ENCODE measurements at regions not wholly inside any gene's neighbourhood (a gene's known extent, or its start where the extent isn't known, plus 50 kb on each side); places are given as distances from the start of the nearest gene placed in this dataset.
"Not testable (repeated sequence)": the region's sequence is repeated elsewhere in the genome, so short reads cannot be mapped to it uniquely, and the experiment has no call there.

DNA sequence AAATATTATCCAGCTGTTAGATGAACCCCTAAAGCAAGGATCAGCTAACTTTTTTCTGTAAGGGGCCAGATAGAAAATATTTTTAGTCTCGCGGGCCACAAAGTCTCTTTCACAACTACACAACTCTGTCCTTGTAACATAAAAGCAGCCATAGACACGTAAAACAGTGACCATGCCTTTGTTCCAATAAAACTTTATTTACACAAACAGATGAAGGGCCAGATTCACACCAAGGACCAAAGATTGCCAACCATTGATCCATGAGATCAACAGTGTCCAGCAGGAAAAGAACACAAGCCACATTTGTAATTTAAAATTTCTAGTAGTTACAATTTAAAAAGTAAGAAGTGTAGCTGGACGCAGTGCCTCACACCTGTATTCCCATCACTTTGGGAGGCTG, 109.7 kb downstream of the PHETA1 start:
- FAIRE-seq, result no peak
- RAD21 ChIA-PET (ENCODE audit: unreplicated experiment), result no interaction called here
- SMC1A ChIA-PET (ENCODE audit: uncharacterized antibody, unreplicated experiment), result no interaction called here
- no TSS peak for BruUV-seq (replicated peaks)
- Histone ChIP-seq H3K9me3 (replicated peaks; ENCODE audit: control insufficient read depth, insufficient read depth, low read length) (no peaks in the 10 kb centered on the region), H3K27me3 (replicated peaks in 1 of 2; ENCODE audit: control insufficient read depth in 2 of 2, insufficient read depth in 2 of 2, low read length in 1 of 2) (no peaks in the 10 kb centered on the region), H3K79me2 (ENCODE audit: control insufficient read depth, insufficient read depth, low read length) (no peaks in the 10 kb centered on the region), H2AFZ (ENCODE audit: control insufficient read depth, low read depth, low read length) (no peak overlapping the region), H3K4me3 (no peak overlapping the region), H3K4me1 (ENCODE audit: control insufficient read depth, insufficient read depth, low read length) (no peaks in the 10 kb centered on the region), H4K20me1 (ENCODE audit: control insufficient read depth, insufficient read depth) (no peaks in the 10 kb centered on the region), H3K36me3 (ENCODE audit: control insufficient read depth in 2 of 2, insufficient read depth in 2 of 2, low read length in 1 of 2) (no peaks in the 10 kb centered on the region), H3K27ac (ENCODE audit: control insufficient read depth, insufficient read depth) (no peak overlapping the region), H3K9ac (ENCODE audit: control insufficient read depth, insufficient read depth, low read length) (no peak overlapping the region), H3K4me2 (ENCODE audit: control insufficient read depth, insufficient read depth) (no peak overlapping the region)
- TF ChIP-seq ZNF622 (IDR thresholded peaks at IDR 0.05) (no peak), ZBED1 (IDR thresholded peaks at IDR 0.05; ENCODE audit: borderline replicate concordance) (no peak), CBX3 (IDR thresholded peaks at IDR 0.05; ENCODE audit: borderline replicate concordance, low read depth) (no peak), SUPT20H (IDR thresholded peaks at IDR 0.05; ENCODE audit: borderline replicate concordance, control insufficient read depth, low read depth, low read length) (no peak), BHLHE40 (IDR thresholded peaks at IDR 0.05; ENCODE audit: borderline replicate concordance in 1 of 2, low read depth in 2 of 2, low read length in 1 of 2) (no peak), PML (IDR thresholded peaks at IDR 0.05; ENCODE audit: low read length) (no peak), MYC (IDR thresholded peaks at IDR 0.05; ENCODE audit: insufficient read depth, insufficient read length, insufficient replicate concordance, low read length, severe bottlenecking) (no peak), MTA3 (IDR thresholded peaks at IDR 0.05; ENCODE audit: borderline replicate concordance, low read length) (no peak), SREBF2 (IDR thresholded peaks at IDR 0.05; ENCODE audit: low read length) (no peak)
- TF ChIP-seq, protein P1, sequence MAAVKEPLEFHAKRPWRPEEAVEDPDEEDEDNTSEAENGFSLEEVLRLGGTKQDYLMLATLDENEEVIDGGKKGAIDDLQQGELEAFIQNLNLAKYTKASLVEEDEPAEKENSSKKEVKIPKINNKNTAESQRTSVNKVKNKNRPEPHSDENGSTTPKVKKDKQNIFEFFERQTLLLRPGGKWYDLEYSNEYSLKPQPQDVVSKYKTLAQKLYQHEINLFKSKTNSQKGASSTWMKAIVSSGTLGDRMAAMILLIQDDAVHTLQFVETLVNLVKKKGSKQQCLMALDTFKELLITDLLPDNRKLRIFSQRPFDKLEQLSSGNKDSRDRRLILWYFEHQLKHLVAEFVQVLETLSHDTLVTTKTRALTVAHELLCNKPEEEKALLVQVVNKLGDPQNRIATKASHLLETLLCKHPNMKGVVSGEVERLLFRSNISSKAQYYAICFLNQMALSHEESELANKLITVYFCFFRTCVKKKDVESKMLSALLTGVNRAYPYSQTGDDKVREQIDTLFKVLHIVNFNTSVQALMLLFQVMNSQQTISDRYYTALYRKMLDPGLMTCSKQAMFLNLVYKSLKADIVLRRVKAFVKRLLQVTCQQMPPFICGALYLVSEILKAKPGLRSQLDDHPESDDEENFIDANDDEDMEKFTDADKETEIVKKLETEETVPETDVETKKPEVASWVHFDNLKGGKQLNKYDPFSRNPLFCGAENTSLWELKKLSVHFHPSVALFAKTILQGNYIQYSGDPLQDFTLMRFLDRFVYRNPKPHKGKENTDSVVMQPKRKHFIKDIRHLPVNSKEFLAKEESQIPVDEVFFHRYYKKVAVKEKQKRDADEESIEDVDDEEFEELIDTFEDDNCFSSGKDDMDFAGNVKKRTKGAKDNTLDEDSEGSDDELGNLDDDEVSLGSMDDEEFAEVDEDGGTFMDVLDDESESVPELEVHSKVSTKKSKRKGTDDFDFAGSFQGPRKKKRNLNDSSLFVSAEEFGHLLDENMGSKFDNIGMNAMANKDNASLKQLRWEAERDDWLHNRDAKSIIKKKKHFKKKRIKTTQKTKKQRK (IDR thresholded peaks at IDR 0.05; ENCODE audit: low read depth, low read length), result no peak
- WGBS (ENCODE audit: insufficient coverage, insufficient replicate concordance, low lambda C conversion rate, missing lambda C conversion rate), result 70% methylated on average over 4 of the region's 4 CpGs
- POLR2A ChIA-PET, result no interaction called here
- no peak for ATAC-seq
- DNase-seq (ENCODE audit: low read depth, low spot score), result no peak
- CTCF ChIA-PET, result interaction anchor here (0.9 kb wide), 1 partner anchor 13 kb away, joined by 3 read pairs; no protein-coding TSS in a partner anchor
- intact Hi-C loops (cut with micrococcal nuclease; ENCODE audit: unreplicated experiment) (no loop called here), in situ Hi-C loops (cut with MboI) (no loop called here)

DNA sequence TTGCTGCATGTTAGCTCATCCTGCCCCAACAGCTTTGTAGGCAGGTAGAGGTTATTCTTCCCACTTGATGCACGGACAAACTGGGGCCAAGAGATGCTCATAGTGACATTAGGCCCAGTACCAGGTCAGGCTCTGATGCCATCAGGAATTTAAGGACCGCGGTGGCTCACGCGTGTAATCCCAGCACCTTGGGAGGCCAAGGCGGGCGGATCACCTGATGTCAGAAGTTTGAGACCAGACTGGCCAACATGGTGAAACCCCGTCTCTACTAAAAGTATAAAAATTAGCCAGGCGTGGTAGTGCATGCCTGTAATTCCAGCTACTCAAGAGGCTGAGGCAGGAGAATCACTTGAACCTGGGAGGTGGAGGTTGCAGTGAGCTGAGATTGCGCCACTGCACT, 110.8 kb downstream of the PHETA1 start:
- in situ Hi-C loops (cut with MboI), result not testable (repeated sequence)
- WGBS (ENCODE audit: insufficient coverage, insufficient replicate concordance, low lambda C conversion rate, missing lambda C conversion rate), result 67% methylated on average over 9 of the region's 10 CpGs

More for the DNA sequence above, 110.8 kb downstream of the PHETA1 start:
- H3K27me3 ChIP-seq (replicated peaks in 1 of 2; ENCODE audit: control insufficient read depth in 2 of 2, insufficient read depth in 2 of 2, low read length in 1 of 2); H3K36me3 ChIP-seq (ENCODE audit: control insufficient read depth in 2 of 2, insufficient read depth in 2 of 2, low read length in 1 of 2); H3K4me1 ChIP-seq (ENCODE audit: control insufficient read depth, insufficient read depth, low read length); SMC1A ChIA-PET (ENCODE audit: uncharacterized antibody, unreplicated experiment); FAIRE-seq; H3K27ac ChIP-seq (ENCODE audit: control insufficient read depth, insufficient read depth); H2AFZ ChIP-seq (ENCODE audit: control insufficient read depth, low read depth, low read length); ATAC-seq; DNase-seq (ENCODE audit: low read depth, low spot score); H3K4me3 ChIP-seq; RAD21 ChIA-PET (ENCODE audit: unreplicated experiment); H4K20me1 ChIP-seq (ENCODE audit: control insufficient read depth, insufficient read depth); H3K4me2 ChIP-seq (ENCODE audit: control insufficient read depth, insufficient read depth); POLR2A ChIA-PET; H3K9me3 ChIP-seq (replicated peaks; ENCODE audit: control insufficient read depth, insufficient read depth, low read length); intact Hi-C loops (cut with micrococcal nuclease; ENCODE audit: unreplicated experiment); H3K79me2 ChIP-seq (ENCODE audit: control insufficient read depth, insufficient read depth, low read length); H3K9ac ChIP-seq (ENCODE audit: control insufficient read depth, insufficient read depth, low read length); CTCF ChIA-PET; BruUV-seq (replicated peaks): not testable (repeated sequence)
